COR-L47 (cell line): ENCODE measurements at regions not wholly inside any gene's neighbourhood (a gene's known extent, or its start where the extent isn't known, plus 50 kb on each side); places are given as distances from the start of the nearest gene placed in this dataset.
"Not testable (repeated sequence)": the region's sequence is repeated elsewhere in the genome, so short reads cannot be mapped to it uniquely, and the experiment has no call there.

Experiments
- DNase-seq: peaks from one replicate; lab custom pipeline; 2025; lab: John Stamatoyannopoulos, UW

- no peak for DNase-seq
Measured at GRCh38 chr1:4064150-4064889, 164.2 kb upstream of the C1orf174 start.

GRCh38 chr1:4066860-4067599, 167.0 kb upstream of the C1orf174 start:
- no peak for DNase-seq

GRCh38 chr1:4068076-4068475, 168.0 kb upstream of the C1orf174 start:
- DNase-seq = no peak

GRCh38 chr1:4071653-4072052, 171.6 kb upstream of the C1orf174 start:
- no peak for DNase-seq

- DNase-seq = no peak
Measured at GRCh38 chr1:4072481-4073153, 172.5 kb upstream of the C1orf174 start.

- DNase-seq = no peak
Measured at GRCh38 chr1:4075436-4076225, 175.6 kb upstream of the C1orf174 start.

GRCh38 chr1:4076346-4076745, 176.3 kb upstream of the C1orf174 start:
- DNase-seq = no peak

- DNase-seq = not testable (repeated sequence)
Measured at GRCh38 chr1:4078091-4078962, 178.3 kb upstream of the C1orf174 start.

- DNase-seq = no peak
Measured at GRCh38 chr1:4079815-4080214, 179.7 kb upstream of the C1orf174 start.

- DNase-seq = no peak
Measured at GRCh38 chr1:4081806-4082711, 182.0 kb upstream of the C1orf174 start.

GRCh38 chr1:4083231-4084047, 183.4 kb upstream of the C1orf174 start:
- DNase-seq = no peak

- no peak for DNase-seq
Measured at GRCh38 chr1:4084048-4084431, 184.0 kb upstream of the C1orf174 start.

- DNase-seq = no peak
Measured at GRCh38 chr1:4084446-4084845, 184.4 kb upstream of the C1orf174 start.

GRCh38 chr1:4084896-4085295, 184.8 kb upstream of the C1orf174 start:
- no peak for DNase-seq

- no peak for DNase-seq
Measured at GRCh38 chr1:4085546-4085945, 185.5 kb upstream of the C1orf174 start.

- no peak for DNase-seq
Measured at GRCh38 chr1:4086085-4086850, 186.2 kb upstream of the C1orf174 start.

GRCh38 chr1:4086921-4087320, 186.8 kb upstream of the C1orf174 start:
- no peak for DNase-seq
